GM18508 (cell line): ENCODE measurements at regions not wholly inside any gene's neighbourhood (a gene's known extent, or its start where the extent isn't known, plus 50 kb on each side); places are given as distances from the start of the nearest gene placed in this dataset.
"Not testable (repeated sequence)": the region's sequence is repeated elsewhere in the genome, so short reads cannot be mapped to it uniquely, and the experiment has no call there.

Experiments used
- ATAC-seq: cut with Tn5 transposase; IDR thresholded peaks from one replicate; pipeline ENCODE4 v1.9.1; 2021; ENCODE audit warnings: moderate number of reproducible peaks; ENCODE audit not compliant: insufficient read depth, unreplicated experiment

- no peak for ATAC-seq
Measured at GRCh38 chr10:33588974-33589600, 254.6 kb upstream of the NRP1 start.

DNA sequence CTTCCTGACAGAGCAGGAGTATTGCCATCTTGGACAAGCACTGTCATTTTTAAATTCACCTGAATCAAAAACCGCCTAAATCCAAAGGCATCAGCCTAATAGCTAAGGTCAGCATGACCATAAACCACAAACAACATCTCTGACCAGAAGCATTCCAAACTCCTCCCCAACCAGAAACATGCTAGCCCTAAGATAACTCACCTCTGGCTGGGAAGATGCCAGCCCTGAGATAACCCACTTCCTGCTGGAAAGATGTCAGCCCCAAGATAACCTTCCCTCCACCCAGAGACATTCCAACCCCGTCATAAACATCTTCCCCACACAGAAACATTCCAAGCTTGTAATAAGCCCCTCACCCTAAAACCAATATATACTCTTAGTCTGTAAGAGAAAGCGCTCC is 250.1 kb upstream of the NRP1 start:
- ATAC-seq: not testable (repeated sequence)

GRCh38 chr10:33579996-33580395 is 245.5 kb upstream of the NRP1 start:
- ATAC-seq: no peak

- no peak for ATAC-seq
Measured at GRCh38 chr10:33573606-33574005, 239.1 kb upstream of the NRP1 start.

DNA sequence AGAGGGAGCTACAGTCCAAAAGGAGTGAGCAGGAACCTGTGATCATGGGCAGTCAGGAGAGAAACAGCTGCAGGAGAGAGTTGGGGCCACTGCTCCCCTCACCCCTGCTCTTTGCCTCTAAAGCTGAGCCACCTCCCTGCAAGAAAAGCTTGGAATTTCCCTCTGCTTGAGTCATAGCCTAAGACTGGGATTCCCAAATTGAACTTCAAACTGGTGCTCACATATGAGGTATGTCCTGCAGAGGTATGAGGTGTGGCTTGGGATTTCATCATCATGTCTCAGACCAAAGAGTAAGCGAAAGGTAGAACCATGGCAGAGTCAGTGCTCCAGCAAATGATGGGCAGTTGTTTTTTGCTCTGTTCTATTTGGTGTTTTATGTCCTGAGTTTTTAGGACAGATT is 237.1 kb upstream of the NRP1 start:
- ATAC-seq: no peak

DNA sequence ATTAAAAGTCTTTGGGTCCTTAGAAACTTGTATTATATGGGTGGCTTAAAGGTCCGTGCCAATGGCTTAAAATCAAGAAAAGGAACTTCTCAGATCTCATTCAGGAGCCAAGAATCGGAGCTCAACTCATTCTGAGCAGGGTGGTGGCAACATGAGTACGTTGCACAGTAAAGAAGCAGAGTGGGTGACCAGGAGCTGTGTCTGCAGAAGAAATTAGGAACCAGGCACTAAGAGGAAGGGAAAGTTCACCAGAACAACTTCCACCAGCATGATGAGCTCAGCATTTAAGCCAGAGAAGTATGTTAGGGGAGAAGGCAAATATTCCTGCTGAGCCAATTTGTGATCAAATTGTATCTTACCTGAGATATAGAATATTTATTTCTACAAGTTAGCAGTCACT is 236.0 kb upstream of the NRP1 start:
- no peak for ATAC-seq

DNA sequence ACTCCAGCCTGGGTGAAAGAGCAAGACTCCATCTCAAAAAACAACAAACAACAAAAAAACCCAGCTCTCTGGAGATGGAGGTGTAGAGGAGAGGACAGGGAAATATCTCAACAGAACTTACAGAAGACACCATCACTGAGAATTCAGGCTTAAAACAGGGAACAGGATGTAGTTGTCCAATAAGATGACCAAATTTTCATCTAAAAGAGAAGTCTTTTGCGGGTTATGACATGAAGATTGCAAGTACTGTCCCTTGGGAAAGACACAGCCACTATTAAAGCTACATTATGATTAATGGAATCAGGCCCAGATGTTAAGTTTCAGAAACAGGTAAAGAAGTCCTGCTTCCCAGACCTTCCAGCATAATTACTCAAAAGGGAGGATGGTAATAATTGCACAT is 235.2 kb upstream of the NRP1 start:
- no peak for ATAC-seq

DNA sequence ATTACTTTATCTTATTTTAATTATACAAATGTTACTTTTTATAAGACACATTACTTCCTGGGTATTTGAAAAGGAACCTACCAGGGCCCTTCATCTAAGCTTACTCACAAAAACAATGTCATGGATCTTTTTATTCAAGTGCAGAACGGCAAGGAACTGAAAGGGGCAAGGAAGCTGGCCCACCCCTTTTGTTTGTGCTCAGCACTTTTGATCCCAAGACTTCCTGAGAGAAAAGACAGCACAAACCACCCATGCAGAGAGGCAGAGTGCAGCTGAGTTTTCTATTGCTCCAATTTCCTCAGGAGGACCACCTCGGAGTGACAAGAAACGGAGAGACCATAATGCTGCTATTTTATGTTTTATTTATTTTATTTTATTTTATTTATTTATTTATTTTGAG is 232.0 kb upstream of the NRP1 start:
- ATAC-seq: no peak

- ATAC-seq: no peak
Measured at GRCh38 chr10:33566001-33566400, 231.5 kb upstream of the NRP1 start.

GRCh38 chr10:33565231-33565630 is 230.8 kb upstream of the NRP1 start:
- no peak for ATAC-seq

GRCh38 chr10:33559105-33559504 is 224.6 kb upstream of the NRP1 start:
- no peak for ATAC-seq

- ATAC-seq: no peak
Measured at GRCh38 chr10:33557313-33557712, 222.8 kb upstream of the NRP1 start.

- ATAC-seq: no peak
Measured at GRCh38 chr10:33556620-33557019, 222.2 kb upstream of the NRP1 start.

DNA sequence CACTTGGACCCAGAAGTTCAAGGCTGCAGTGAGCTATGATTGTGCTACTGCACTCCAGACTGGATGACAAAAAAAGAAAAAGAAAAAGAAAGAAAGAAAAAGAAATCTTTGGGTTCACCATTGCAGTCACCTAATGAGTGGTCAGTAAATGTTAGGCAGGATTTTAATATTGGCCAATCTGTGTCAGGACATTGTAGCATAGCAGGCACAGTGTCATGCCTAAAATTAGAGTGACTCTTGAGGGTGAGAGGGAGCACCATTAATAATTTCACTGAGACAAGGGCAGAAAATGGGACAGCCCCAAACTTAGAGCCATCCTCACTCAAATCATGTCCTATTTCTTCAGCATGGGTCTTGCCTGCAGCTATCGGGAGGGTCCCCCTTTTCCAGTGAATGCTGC is 221.6 kb upstream of the NRP1 start:
- ATAC-seq: no peak

GRCh38 chr10:33553748-33554571 is 219.5 kb upstream of the NRP1 start:
- no peak for ATAC-seq

DNA sequence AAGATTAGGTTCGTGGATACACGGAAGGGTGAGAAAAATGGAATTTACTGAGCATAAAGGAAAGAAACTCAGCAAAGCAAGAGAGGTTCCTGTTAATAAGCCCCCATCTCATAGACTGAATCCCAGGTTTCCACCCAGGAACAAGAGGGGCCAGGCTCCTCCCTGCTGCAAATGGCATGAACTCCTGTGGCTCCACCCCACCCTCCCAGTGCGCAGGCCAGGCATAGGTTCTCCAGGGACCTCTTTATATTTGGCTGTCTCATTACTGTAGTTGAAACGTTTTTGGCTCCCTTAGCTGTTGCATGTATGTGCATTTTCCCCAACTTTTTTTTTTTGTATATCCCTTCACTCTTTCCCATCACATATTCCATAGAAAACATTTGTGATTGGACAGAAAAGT is 217.8 kb upstream of the NRP1 start:
- no peak for ATAC-seq

GRCh38 chr10:33550811-33551210 is 216.3 kb upstream of the NRP1 start:
- ATAC-seq: no peak

- ATAC-seq: no peak
Measured at GRCh38 chr10:33547976-33548375, 213.5 kb upstream of the NRP1 start.

- ATAC-seq: no peak
Measured at GRCh38 chr10:33546031-33546430, 211.6 kb upstream of the NRP1 start.

DNA sequence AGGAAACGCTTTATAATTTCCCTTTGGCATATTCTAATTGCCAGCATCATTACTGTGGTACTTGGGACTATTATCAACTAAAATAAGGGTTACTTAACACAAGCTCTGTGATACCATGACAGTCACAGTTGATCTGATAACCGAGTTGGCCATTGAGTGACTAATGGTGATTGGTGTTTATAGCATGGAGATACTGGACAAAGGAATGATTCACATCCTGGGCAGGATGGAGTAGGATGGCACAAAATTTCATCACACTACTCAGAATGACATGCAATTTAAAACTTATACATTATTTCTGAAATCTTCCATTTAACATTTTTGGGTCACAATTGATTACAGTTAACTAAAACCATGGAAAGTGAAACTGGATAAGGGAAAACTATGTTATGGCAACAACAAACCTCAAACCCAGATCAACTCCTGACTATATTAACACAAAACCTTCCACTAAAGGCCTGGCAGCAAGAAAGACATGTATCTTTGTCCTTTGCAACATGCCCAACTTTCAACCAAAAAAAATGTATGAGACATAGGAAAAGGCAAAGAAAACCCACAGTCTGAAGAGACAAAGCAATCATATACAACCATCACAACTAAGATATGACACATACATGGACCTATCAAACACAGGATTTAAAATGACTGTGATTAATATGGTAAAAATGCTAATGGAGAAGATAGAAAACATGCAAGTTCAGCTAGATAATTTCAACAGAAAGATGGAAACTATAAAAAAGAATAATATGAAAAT is 208.5 kb upstream of the NRP1 start:
- no peak for ATAC-seq

DNA sequence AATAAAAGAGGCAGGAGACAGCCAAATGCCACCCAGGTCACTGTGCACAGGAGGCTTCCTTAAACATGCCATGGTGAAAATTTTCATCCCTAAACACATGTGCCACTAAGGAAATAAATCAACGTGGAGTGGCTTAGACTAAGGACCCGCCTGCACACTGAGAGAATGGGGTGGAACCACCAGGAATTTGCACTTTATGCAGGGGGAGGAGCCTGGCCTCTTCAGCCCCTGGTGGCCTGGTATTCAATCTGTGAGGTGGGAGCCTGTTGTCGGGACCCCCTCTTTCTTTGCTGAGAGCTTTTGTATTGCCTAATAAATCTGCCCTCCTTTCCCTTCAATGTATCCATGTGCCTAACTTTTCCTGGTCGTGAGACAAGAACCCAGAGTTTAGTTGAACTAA is 204.6 kb upstream of the NRP1 start:
- ATAC-seq: no peak
